ENCODE measurements at regions not wholly inside any gene's neighbourhood (a gene's known extent, or its start where the extent isn't known, plus 50 kb on each side); places are given as distances from the start of the nearest gene placed in this dataset.

- DNase-seq (ENCODE audit: low read depth, low spot score) (no peak), ATAC-seq (no peak), FAIRE-seq (no peak)
- RAD21 ChIA-PET (ENCODE audit: unreplicated experiment): no interaction called here
- Histone ChIP-seq H2AFZ (ENCODE audit: control insufficient read depth, low read depth, low read length) (no peak overlapping the region), H3K27me3 (replicated peaks in 1 of 2; ENCODE audit: control insufficient read depth in 2 of 2, insufficient read depth in 2 of 2, low read length in 1 of 2) (no peaks in the 10 kb centered on the region), H3K79me2 (ENCODE audit: control insufficient read depth, insufficient read depth, low read length) (no peaks in the 10 kb centered on the region), H4K20me1 (ENCODE audit: control insufficient read depth, insufficient read depth) (no peaks in the 10 kb centered on the region), H3K9me3 (replicated peaks; ENCODE audit: control insufficient read depth, insufficient read depth, low read length) (no peaks in the 10 kb centered on the region; the same call in 2 of the 3 replicates), H3K9ac (ENCODE audit: control insufficient read depth, insufficient read depth, low read length) (no peak overlapping the region), H3K4me3 (no peak overlapping the region), H3K4me1 (ENCODE audit: control insufficient read depth, insufficient read depth, low read length) (no peaks in the 10 kb centered on the region), H3K27ac (ENCODE audit: control insufficient read depth, insufficient read depth) (no peak overlapping the region), H3K36me3 (ENCODE audit: control insufficient read depth in 2 of 2, insufficient read depth in 2 of 2, low read length in 1 of 2) (no peaks in the 10 kb centered on the region), H3K4me2 (ENCODE audit: control insufficient read depth, insufficient read depth) (no peak overlapping the region)
- BruUV-seq (replicated peaks): no TSS peak
- POLR2A ChIA-PET: interaction anchor here (0.7 kb wide), 1 partner anchor 19 kb away, joined by 3 read pairs; no protein-coding TSS in a partner anchor
- in situ Hi-C loops (cut with MboI) (no loop called here), intact Hi-C loops (cut with micrococcal nuclease; ENCODE audit: unreplicated experiment) (no loop called here)
- TF ChIP-seq SUPT20H (IDR thresholded peaks at IDR 0.05; ENCODE audit: borderline replicate concordance, control insufficient read depth, low read depth, low read length): no peak
- TF ChIP-seq TCF7 (IDR thresholded peaks at IDR 0.05; ENCODE audit: borderline replicate concordance): no peak
- no peak for TF ChIP-seq TCF12 (IDR thresholded peaks at IDR 0.05; ENCODE audit: low read depth, low read length)
- no peak for TF ChIP-seq PBX3 (IDR thresholded peaks at IDR 0.05; ENCODE audit: insufficient replicate concordance, low read depth, low read length)
- TF ChIP-seq, protein P1, sequence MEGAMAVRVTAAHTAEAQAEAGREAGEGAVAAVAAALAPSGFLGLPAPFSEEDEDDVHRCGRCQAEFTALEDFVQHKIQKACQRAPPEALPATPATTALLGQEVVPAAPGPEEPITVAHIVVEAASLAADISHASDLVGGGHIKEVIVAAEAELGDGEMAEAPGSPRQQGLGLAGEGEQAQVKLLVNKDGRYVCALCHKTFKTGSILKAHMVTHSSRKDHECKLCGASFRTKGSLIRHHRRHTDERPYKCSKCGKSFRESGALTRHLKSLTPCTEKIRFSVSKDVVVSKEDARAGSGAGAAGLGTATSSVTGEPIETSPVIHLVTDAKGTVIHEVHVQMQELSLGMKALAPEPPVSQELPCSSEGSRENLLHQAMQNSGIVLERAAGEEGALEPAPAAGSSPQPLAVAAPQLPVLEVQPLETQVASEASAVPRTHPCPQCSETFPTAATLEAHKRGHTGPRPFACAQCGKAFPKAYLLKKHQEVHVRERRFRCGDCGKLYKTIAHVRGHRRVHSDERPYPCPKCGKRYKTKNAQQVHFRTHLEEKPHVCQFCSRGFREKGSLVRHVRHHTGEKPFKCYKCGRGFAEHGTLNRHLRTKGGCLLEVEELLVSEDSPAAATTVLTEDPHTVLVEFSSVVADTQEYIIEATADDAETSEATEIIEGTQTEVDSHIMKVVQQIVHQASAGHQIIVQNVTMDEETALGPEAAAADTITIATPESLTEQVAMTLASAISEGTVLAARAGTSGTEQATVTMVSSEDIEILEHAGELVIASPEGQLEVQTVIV (IDR thresholded peaks at IDR 0.05; ENCODE audit: borderline replicate concordance, partially characterized antibody): no peak
- no peak for TF ChIP-seq FOXM1 (IDR thresholded peaks at IDR 0.05; ENCODE audit: low read depth, low read length)
- no peak for TF ChIP-seq PML (IDR thresholded peaks at IDR 0.05; ENCODE audit: low read length)
- TF ChIP-seq TCF3 (IDR thresholded peaks at IDR 0.05; ENCODE audit: borderline replicate concordance, insufficient read depth, low read depth, low read length): no peak
- no peak for TF ChIP-seq CREB1 (IDR thresholded peaks at IDR 0.05; ENCODE audit: low read depth)
- no peak for TF ChIP-seq BRCA1 (IDR thresholded peaks at IDR 0.05; ENCODE audit: low read depth, low read length)
- SMC1A ChIA-PET (ENCODE audit: uncharacterized antibody, unreplicated experiment): no interaction called here
- WGBS (ENCODE audit: insufficient coverage, insufficient replicate concordance, low lambda C conversion rate, missing lambda C conversion rate): 22% methylated on average over 2 of the region's 2 CpGs
- CTCF ChIA-PET: no interaction called here
Observed at GRCh38 chr15:100710222-100710621, 107.8 kb downstream of the ASB7 start.

Measured in GM12878 (cell line).